MG63 (cell line): ENCODE measurements at regions not wholly inside any gene's neighbourhood (a gene's known extent, or its start where the extent isn't known, plus 50 kb on each side); places are given as distances from the start of the nearest gene placed in this dataset.

Experiments used
- DNase-seq: peaks from one replicate; pipeline ENCODE4 v3.0.0-alpha.2; 2020
- H3K27me3 ChIP-seq: fragments of 250-450 bp; sonication (Bioruptor Pico); 2 replicates; pipeline ENCODE4 v1.5.1; 2020; ENCODE audit warnings: mild to moderate bottlenecking, moderate library complexity
- H3K36me3 ChIP-seq: fragments of 250-450 bp; sonication (Bioruptor Pico); 2 replicates; pipeline ENCODE4 v1.5.1; 2020; ENCODE audit warnings: mild to moderate bottlenecking, moderate library complexity
- H3K4me3 ChIP-seq: fragments of 250-450 bp; sonication (Bioruptor Pico); 2 replicates; pipeline ENCODE4 v1.5.1; 2020; ENCODE audit warnings: mild to moderate bottlenecking, moderate library complexity
- H3K9me3 ChIP-seq: fragments of 250-450 bp; sonication (Bioruptor Pico); 2 replicates; pipeline ENCODE4 v1.5.1; 2020; ENCODE audit warnings: mild to moderate bottlenecking, moderate library complexity

DNA sequence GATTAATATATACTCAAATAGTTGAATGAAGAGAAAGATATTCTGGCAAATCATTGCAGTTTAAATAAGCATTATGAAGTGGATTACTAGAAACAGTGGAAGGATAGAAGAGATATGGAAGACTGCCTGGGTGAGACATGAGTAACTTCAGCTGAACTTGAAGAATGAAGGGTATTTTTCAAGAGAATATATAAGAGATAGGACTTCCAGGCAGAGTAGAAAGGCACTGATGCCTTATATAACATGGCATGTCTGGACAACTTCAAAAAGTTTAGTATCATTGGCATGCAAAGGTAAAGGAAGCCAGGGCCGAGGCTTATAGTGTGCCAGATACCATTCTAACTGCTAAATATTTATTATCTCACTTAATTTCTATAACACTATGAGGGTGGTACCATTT, 126.5 kb upstream of the SLC7A14 start:
- peaks cover 66% of the 10 kb centered on the region for H3K36me3 ChIP-seq
- no peak overlapping the region for H3K4me3 ChIP-seq
- DNase-seq = no peak
- peaks cover 22% of the 10 kb centered on the region for H3K9me3 ChIP-seq
- no peaks in the 10 kb centered on the region for H3K27me3 ChIP-seq

- no peak for DNase-seq
- peaks cover 22% of the 10 kb centered on the region for H3K9me3 ChIP-seq
- no peaks in the 10 kb centered on the region for H3K27me3 ChIP-seq
- peaks cover 68% of the 10 kb centered on the region for H3K36me3 ChIP-seq
- H3K4me3 ChIP-seq = no peak overlapping the region
Observed at GRCh38 chr3:170711786-170712185, 125.9 kb upstream of the SLC7A14 start.

- no peaks in the 10 kb centered on the region for H3K27me3 ChIP-seq
- DNase-seq = peak; percentile 80
- H3K36me3 ChIP-seq = peaks cover 61% of the 10 kb centered on the region
- no peak overlapping the region for H3K4me3 ChIP-seq
- peaks cover 21% of the 10 kb centered on the region for H3K9me3 ChIP-seq
Observed at GRCh38 chr3:170709046-170709445, 123.2 kb upstream of the SLC7A14 start.

DNA sequence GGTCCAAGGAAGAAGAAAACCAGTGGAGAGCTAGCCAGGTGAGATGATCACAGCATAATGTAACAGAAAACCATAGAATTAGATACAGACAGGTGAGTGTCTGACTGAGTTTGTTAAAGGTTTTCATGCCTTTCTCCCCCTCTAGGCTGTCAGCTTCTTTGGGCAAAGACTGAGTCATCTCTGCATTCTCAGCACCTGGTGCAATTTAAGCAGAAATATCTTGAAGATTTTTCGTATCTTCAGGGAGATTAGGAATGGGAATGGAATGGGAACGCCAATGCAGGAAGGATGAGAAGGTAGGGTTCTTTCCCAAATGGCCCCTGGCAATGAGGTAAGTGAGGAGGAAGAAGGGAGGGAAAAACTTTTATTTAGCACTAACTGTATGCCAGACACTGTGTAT, 122.0 kb upstream of the SLC7A14 start:
- Histone ChIP-seq H3K27me3 (no peaks in the 10 kb centered on the region), H3K36me3 (peaks cover 51% of the 10 kb centered on the region), H3K9me3 (peaks cover 21% of the 10 kb centered on the region), H3K4me3 (no peak overlapping the region)
- DNase-seq = no peak

GRCh38 chr3:170705131-170705530, 119.3 kb upstream of the SLC7A14 start:
- H3K27me3 ChIP-seq = no peaks in the 10 kb centered on the region
- H3K9me3 ChIP-seq = peaks cover 12% of the 10 kb centered on the region
- no peak overlapping the region for H3K4me3 ChIP-seq
- no peak for DNase-seq
- peaks cover 30% of the 10 kb centered on the region for H3K36me3 ChIP-seq

- 0 out of 2 replicates have a peak, but pooled peaks cover 3% of the 10 kb centered on the region for H3K9me3 ChIP-seq
- H3K27me3 ChIP-seq = no peaks in the 10 kb centered on the region
- no peak overlapping the region for H3K4me3 ChIP-seq
- DNase-seq = peak; percentile 77
- H3K36me3 ChIP-seq = peaks cover 23% of the 10 kb centered on the region
Observed at GRCh38 chr3:170703121-170703588, 117.3 kb upstream of the SLC7A14 start.

- no peaks in the 10 kb centered on the region for H3K27me3 ChIP-seq
- no peak overlapping the region for H3K4me3 ChIP-seq
- H3K36me3 ChIP-seq = peaks cover 12% of the 10 kb centered on the region
- DNase-seq = no peak
- H3K9me3 ChIP-seq = 0 out of 2 replicates have a peak, but pooled peaks cover 3% of the 10 kb centered on the region
Observed at GRCh38 chr3:170701696-170702678, 116.1 kb upstream of the SLC7A14 start.

DNA sequence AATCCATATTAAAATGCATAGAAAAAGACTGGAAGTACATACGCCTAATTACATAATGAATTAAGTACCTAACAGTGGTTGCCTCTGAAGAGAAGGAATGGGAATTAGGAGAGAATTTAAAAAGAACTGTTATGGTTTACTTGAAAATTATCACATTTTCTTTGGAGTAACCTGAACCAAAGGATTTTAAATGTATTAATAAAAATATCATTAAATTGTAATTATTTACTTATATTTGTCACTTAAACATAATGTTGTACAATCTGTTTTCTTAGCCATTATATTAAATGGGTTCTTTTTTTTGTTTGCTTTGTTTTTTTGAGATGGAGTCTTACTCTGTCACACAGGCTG, 114.2 kb upstream of the SLC7A14 start:
- no peaks in the 10 kb centered on the region for H3K27me3 ChIP-seq
- 0 out of 2 replicates have a peak, but pooled peaks cover 3% of the 10 kb centered on the region for H3K9me3 ChIP-seq
- no peak for DNase-seq
- H3K4me3 ChIP-seq = no peak overlapping the region
- peaks cover 8% of the 10 kb centered on the region; the same call in 1 of the 2 replicates for H3K36me3 ChIP-seq

DNA sequence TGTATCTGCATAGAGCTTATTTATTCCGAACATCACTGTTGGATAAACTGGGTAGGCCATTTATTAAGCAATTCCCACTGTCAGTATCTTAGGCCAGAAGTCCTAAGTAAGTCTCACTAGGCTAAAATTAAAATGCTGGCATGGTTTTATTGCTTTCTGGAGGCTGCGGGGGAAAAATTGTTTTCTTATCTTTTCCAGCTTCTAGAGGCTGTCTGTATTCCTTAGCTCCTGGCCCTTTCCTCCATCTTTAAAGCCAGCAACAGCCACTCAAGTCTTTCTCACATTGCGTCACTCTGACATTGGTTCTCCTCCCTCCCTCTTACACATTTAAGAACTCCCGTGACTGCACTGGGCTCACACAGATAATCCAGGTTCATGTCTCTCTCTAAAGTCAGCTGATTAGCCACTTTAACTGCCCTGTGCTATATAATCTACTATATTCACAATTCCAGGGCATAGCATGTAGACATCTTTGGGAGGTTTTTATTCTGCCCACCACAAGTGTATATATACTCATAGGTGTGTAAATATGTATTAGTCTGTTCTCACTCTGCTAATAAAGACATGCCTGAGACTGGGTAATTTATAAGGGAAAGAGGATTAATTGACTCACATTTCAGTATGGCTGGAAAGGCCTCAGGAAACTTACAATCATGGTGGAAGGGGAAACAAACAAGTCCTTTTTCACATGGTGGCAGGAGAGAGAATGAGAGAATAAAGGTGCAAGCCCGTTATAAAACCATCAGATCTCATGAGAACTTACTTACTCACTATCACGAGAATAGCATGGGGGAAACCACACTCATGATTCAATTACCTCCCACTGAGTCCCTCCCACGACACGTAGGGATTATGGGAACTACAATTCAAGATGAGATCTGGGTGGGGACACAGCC, 113.5 kb upstream of the SLC7A14 start:
- 0 out of 2 replicates have a peak, but pooled peaks cover under 1% of the 10 kb centered on the region for H3K9me3 ChIP-seq
- H3K36me3 ChIP-seq = peaks cover 2% of the 10 kb centered on the region; the same call in 1 of the 2 replicates
- no peaks in the 10 kb centered on the region for H3K27me3 ChIP-seq
- DNase-seq = no peak
- no peak overlapping the region for H3K4me3 ChIP-seq

GRCh38 chr3:170697908-170698307, 112.0 kb upstream of the SLC7A14 start:
- Histone ChIP-seq H3K4me3 (no peak overlapping the region), H3K9me3 (no peaks in the 10 kb centered on the region), H3K36me3 (peaks cover 2% of the 10 kb centered on the region; the same call in 1 of the 2 replicates), H3K27me3 (no peaks in the 10 kb centered on the region)
- DNase-seq = no peak

GRCh38 chr3:170697131-170697530, 111.3 kb upstream of the SLC7A14 start:
- Histone ChIP-seq H3K27me3 (no peaks in the 10 kb centered on the region), H3K9me3 (no peaks in the 10 kb centered on the region), H3K4me3 (no peak overlapping the region), H3K36me3 (peaks cover 2% of the 10 kb centered on the region; the same call in 1 of the 2 replicates)
- no peak for DNase-seq

- DNase-seq = no peak
- Histone ChIP-seq H3K27me3 (no peaks in the 10 kb centered on the region), H3K4me3 (no peak overlapping the region), H3K9me3 (no peaks in the 10 kb centered on the region), H3K36me3 (no peaks in the 10 kb centered on the region; the same call in 1 of the 2 replicates)
Observed at GRCh38 chr3:170695486-170696064, 109.7 kb upstream of the SLC7A14 start.

- no peaks in the 10 kb centered on the region for H3K36me3 ChIP-seq
- H3K4me3 ChIP-seq = no peak overlapping the region
- H3K9me3 ChIP-seq = no peaks in the 10 kb centered on the region
- H3K27me3 ChIP-seq = no peaks in the 10 kb centered on the region
- peak; percentile 19 for DNase-seq
Observed at GRCh38 chr3:170692720-170693119, 106.8 kb upstream of the SLC7A14 start.

DNA sequence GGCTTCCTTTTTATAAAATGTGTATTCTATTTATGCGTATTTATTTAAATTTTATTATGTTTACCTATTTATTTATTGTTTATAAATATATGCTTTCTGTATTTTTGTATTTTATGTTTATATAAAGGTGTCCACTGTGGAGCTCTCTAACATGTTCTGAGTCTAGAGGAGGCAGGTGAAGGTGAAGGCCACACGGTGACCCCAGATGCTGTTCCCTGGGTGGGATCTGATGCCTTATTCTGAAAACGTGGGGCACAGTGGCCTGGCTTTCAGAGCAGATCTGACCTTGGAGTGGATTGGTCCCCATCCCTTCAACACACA, 104.7 kb upstream of the SLC7A14 start:
- Histone ChIP-seq H3K9me3 (no peaks in the 10 kb centered on the region), H3K27me3 (no peaks in the 10 kb centered on the region), H3K4me3 (no peak overlapping the region), H3K36me3 (no peaks in the 10 kb centered on the region)
- DNase-seq = no peak

- DNase-seq = peak; percentile 80
- Histone ChIP-seq H3K9me3 (no peaks in the 10 kb centered on the region), H3K27me3 (no peaks in the 10 kb centered on the region), H3K4me3 (no peak overlapping the region), H3K36me3 (no peaks in the 10 kb centered on the region)
Observed at GRCh38 chr3:170689893-170690660, 104.2 kb upstream of the SLC7A14 start.

DNA sequence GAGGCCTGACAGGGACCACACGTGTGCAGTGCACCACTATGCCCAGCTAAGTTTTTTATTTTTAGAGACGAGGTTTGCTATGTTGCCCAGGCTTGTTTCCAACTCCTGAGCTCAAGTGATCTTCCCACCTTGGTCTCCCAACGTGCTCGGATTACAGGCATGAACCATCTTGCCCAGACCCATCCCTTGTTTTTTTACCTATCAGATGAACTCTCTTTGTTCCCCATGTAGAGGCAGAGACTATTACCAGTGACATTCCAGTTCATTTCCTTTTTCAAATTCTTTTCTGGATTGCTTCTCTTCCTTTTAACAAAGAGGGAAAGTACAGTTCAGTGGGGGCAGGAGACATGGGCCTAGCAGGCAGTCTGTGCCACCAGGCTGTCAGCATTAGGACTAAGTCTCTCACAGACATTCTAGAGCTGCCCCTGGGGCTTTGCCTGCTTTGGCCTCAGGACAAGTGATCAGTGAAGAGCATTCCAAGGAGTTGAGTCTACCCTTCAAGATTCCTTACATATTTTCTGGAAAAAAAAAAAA, 103.5 kb upstream of the SLC7A14 start:
- no peaks in the 10 kb centered on the region for H3K27me3 ChIP-seq
- no peaks in the 10 kb centered on the region for H3K9me3 ChIP-seq
- H3K36me3 ChIP-seq = no peaks in the 10 kb centered on the region
- no peak overlapping the region for H3K4me3 ChIP-seq
- DNase-seq = peak; percentile 93
